Panc1 (cell line): ENCODE measurements at regions not wholly inside any gene's neighbourhood (a gene's known extent, or its start where the extent isn't known, plus 50 kb on each side); places are given as distances from the start of the nearest gene placed in this dataset.

Experiments used
- TCF7L2 ChIP-seq: IDR thresholded peaks from 2 replicates; pipeline ENCODE4 v1.6.1; 2011; ENCODE audit warnings: mild to moderate bottlenecking, low read depth, low read length, inconsistent platforms
- TF ChIP-seq, protein P1 (sequence below): fragments of 450-650 bp; IDR thresholded peaks from 2 replicates; pipeline ENCODE4 v1.5.1; 2017; ENCODE audit warnings: mild to moderate bottlenecking

DNA sequence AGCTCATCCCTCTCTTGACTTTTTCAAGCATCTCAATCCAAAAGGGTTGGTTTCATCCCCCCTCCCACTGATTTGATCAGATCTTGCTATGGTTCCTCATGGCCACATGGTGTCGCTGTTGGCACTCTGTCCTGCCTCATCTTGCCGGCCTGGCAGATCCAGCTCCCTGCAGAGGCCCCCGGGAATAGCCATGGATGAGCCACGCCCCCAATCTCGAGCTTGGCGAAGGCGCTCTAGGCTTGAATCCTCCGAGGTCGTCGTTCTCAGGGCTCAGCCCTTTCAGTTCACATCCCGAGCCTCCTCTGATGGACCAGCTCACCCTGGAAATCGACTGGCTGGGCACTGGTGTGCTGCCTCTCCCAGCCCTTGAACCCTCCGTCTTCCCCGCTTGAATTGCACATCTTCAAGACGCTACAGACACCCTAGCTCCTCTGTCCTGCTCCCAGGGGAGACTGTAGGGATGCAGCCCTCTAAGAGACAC lies 628.7 kb downstream of the TYW1 start:
- TF ChIP-seq TCF7L2: no peak
- TF ChIP-seq, protein P1, sequence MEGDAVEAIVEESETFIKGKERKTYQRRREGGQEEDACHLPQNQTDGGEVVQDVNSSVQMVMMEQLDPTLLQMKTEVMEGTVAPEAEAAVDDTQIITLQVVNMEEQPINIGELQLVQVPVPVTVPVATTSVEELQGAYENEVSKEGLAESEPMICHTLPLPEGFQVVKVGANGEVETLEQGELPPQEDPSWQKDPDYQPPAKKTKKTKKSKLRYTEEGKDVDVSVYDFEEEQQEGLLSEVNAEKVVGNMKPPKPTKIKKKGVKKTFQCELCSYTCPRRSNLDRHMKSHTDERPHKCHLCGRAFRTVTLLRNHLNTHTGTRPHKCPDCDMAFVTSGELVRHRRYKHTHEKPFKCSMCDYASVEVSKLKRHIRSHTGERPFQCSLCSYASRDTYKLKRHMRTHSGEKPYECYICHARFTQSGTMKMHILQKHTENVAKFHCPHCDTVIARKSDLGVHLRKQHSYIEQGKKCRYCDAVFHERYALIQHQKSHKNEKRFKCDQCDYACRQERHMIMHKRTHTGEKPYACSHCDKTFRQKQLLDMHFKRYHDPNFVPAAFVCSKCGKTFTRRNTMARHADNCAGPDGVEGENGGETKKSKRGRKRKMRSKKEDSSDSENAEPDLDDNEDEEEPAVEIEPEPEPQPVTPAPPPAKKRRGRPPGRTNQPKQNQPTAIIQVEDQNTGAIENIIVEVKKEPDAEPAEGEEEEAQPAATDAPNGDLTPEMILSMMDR: peak; percentile 91
